H9 (cell line): ENCODE measurements at regions not wholly inside any gene's neighbourhood (a gene's known extent, or its start where the extent isn't known, plus 50 kb on each side); places are given as distances from the start of the nearest gene placed in this dataset.

ENCODE experiments used
- DNase-seq: peaks from one replicate; pipeline ENCODE4 v3.0.0-alpha.2; 2017
- H2AFZ ChIP-seq: one replicate; pipeline ENCODE4 v1.6.1; 2013; ENCODE audit warnings: mild to moderate bottlenecking, low read length, control low read depth, moderate library complexity
- H2AK5ac ChIP-seq: 2 replicates; pipeline ENCODE4 v1.6.1; 2013; ENCODE audit warnings: low read length, control low read depth, mixed read lengths; ENCODE audit not compliant: insufficient read length
- H2BK120ac ChIP-seq: one replicate; pipeline ENCODE4 v1.6.1; 2013; ENCODE audit warnings: low read depth, mild to moderate bottlenecking, low read length, control low read depth, inconsistent platforms; ENCODE audit not compliant: poor library complexity, severe bottlenecking
- H2BK12ac ChIP-seq: 2 replicates; pipeline ENCODE4 v1.6.1; 2013; ENCODE audit warnings: low read length, control low read depth, mixed read lengths, low read depth; ENCODE audit not compliant: insufficient read length
- H2BK15ac ChIP-seq: 2 replicates; pipeline ENCODE4 v1.6.1; 2013; ENCODE audit warnings: low read depth, low read length, control low read depth
- H2BK20ac ChIP-seq: one replicate; pipeline ENCODE4 v1.6.1; 2013; ENCODE audit warnings: low read depth, mild to moderate bottlenecking, low read length, control low read depth, inconsistent platforms; ENCODE audit not compliant: poor library complexity, severe bottlenecking
- H2BK5ac ChIP-seq: 2 replicates; pipeline ENCODE4 v1.6.1; 2013; ENCODE audit warnings: low read length, control low read depth, mixed read lengths; ENCODE audit not compliant: insufficient read length
- H3K14ac ChIP-seq: 2 replicates; pipeline ENCODE4 v1.6.1; 2013; ENCODE audit warnings: low read length, control low read depth; ENCODE audit not compliant: insufficient read depth
- H3K18ac ChIP-seq: 2 replicates; pipeline ENCODE4 v1.6.1; 2013; ENCODE audit warnings: low read depth, mild to moderate bottlenecking, mixed read lengths, low read length, control low read depth; ENCODE audit not compliant: insufficient read length
- H3K23ac ChIP-seq: 2 replicates; pipeline ENCODE4 v1.6.1; 2013; ENCODE audit warnings: low read length, control low read depth, mixed read lengths, low read depth; ENCODE audit not compliant: insufficient read length
- H3K23me2 ChIP-seq: 2 replicates; pipeline ENCODE4 v1.6.1; 2013; ENCODE audit warnings: low read depth, mild to moderate bottlenecking, mixed read lengths, low read length, control low read depth; ENCODE audit not compliant: insufficient read length, poor library complexity, severe bottlenecking
- H3K27ac ChIP-seq: 2 replicates; pipeline ENCODE4 v1.5.1; 2013; ENCODE audit warnings: low read length, control low read depth, mixed read lengths, low read depth; ENCODE audit not compliant: insufficient read length
- H3K27me3 ChIP-seq: 2 replicates; pipeline ENCODE4 v1.6.1; 2013; ENCODE audit warnings: low read length, control low read depth, inconsistent platforms; ENCODE audit not compliant: insufficient read depth
- H3K4ac ChIP-seq: 2 replicates; pipeline ENCODE4 v1.6.1; 2013; ENCODE audit warnings: low read depth, mild to moderate bottlenecking, control low read depth, inconsistent platforms, low read length, moderate library complexity
- H3K4me1 ChIP-seq: 2 replicates; pipeline ENCODE4 v1.6.1; 2013; ENCODE audit warnings: low read length, control low read depth, inconsistent platforms; ENCODE audit not compliant: insufficient read depth
- H3K4me2 ChIP-seq: 2 replicates; pipeline ENCODE4 v1.6.1; 2013; ENCODE audit warnings: low read length, control low read depth, mixed read lengths; ENCODE audit not compliant: insufficient read length, insufficient read depth
- H3K56ac ChIP-seq: 2 replicates; pipeline ENCODE4 v1.6.1; 2013; ENCODE audit warnings: low read depth, mild to moderate bottlenecking, mixed read lengths, low read length, control low read depth; ENCODE audit not compliant: insufficient read length
- H3K79me1 ChIP-seq: 2 replicates; pipeline ENCODE4 v1.6.1; 2013; ENCODE audit warnings: low read depth, mild to moderate bottlenecking, moderate library complexity, low read length, control low read depth, inconsistent platforms; ENCODE audit not compliant: insufficient read depth, poor library complexity, severe bottlenecking
- H3K79me2 ChIP-seq: 2 replicates; pipeline ENCODE4 v1.6.1; 2013; ENCODE audit warnings: low read length, control low read depth, inconsistent platforms; ENCODE audit not compliant: insufficient read depth
- H3K9ac ChIP-seq: 2 replicates; pipeline ENCODE4 v1.6.1; 2013; ENCODE audit warnings: low read length, control low read depth, mixed read lengths; ENCODE audit not compliant: insufficient read length; ENCODE audit errors: extremely low read depth
- H3K9me3 ChIP-seq: one replicate; pipeline ENCODE4 v1.6.1; 2013; ENCODE audit warnings: low read depth, low read length, inconsistent platforms; ENCODE audit not compliant: control insufficient read depth
- H3T11ph ChIP-seq: one replicate; pipeline ENCODE4 v1.6.1; 2013; ENCODE audit warnings: mild to moderate bottlenecking, low read length, control low read depth, inconsistent platforms
- H4K20me1 ChIP-seq: one replicate; pipeline ENCODE4 v1.6.1; 2013; ENCODE audit not compliant: control insufficient read depth, insufficient read length, insufficient read depth
- H4K5ac ChIP-seq: 2 replicates; pipeline ENCODE4 v1.6.1; 2013; ENCODE audit warnings: low read depth, mild to moderate bottlenecking, mixed read lengths, low read length, control low read depth; ENCODE audit not compliant: insufficient read length
- H4K8ac ChIP-seq: replicated peaks from 2 replicates; pipeline ENCODE4 v1.6.1; 2013; ENCODE audit warnings: low read length, control low read depth, mixed read lengths, low read depth; ENCODE audit not compliant: insufficient read length
- H4K91ac ChIP-seq: 2 replicates; pipeline ENCODE4 v1.6.1; 2013; ENCODE audit warnings: low read depth, mild to moderate bottlenecking, moderate library complexity, mixed read lengths, low read length, control low read depth; ENCODE audit not compliant: insufficient read length
- H3K27ac Mint-ChIP-seq, 3 experiments: 2 replicates in 2 of 3; 3 replicates in 1 of 3; pipeline ENCODE4 v1.8.0; 2020 to 2021; ENCODE audit warnings: mixed read lengths in 3 of 3, mild to moderate bottlenecking in 1 of 3, moderate library complexity in 1 of 3
- H3K27me3 Mint-ChIP-seq: 2 replicates; pipeline ENCODE4 v1.8.0; 2021; ENCODE audit warnings: low read depth, mild to moderate bottlenecking, moderate library complexity, mixed read lengths
- H3K36me3 Mint-ChIP-seq, 3 experiments: 2 replicates in 2 of 3; 3 replicates in 1 of 3; pipeline ENCODE4 v1.8.0; 2020 to 2021; ENCODE audit warnings: low read depth in 3 of 3, mixed read lengths in 3 of 3; ENCODE audit not compliant: insufficient read depth in 1 of 3
- H3K4me1 Mint-ChIP-seq, 2 experiments: 2 replicates each; pipeline ENCODE4 v1.8.0; 2020; ENCODE audit warnings: mixed read lengths in 2 of 2
- H3K4me3 Mint-ChIP-seq, 2 experiments: 2 replicates in 1 of 2; 3 replicates in 1 of 2; pipeline ENCODE4 v1.8.0; 2020 to 2021; ENCODE audit warnings: mild to moderate bottlenecking in 2 of 2, mixed read lengths in 2 of 2, moderate library complexity in 1 of 2
- H3K9me3 Mint-ChIP-seq, 2 experiments: 2 replicates in 1 of 2; 3 replicates in 1 of 2; pipeline ENCODE4 v1.8.0; 2020; ENCODE audit warnings: mild to moderate bottlenecking in 2 of 2, mixed read lengths in 2 of 2, moderate library complexity in 1 of 2
- whole genome bisulfite sequencing: extraction: QIAGEN DNeasy Blood & Tissue Kit; methylation state at CpG from one replicate; pipeline ENCODE4 v1.1.7; 2013; ENCODE audit warnings: missing lambda C conversion rate, low lambda C conversion rate, mixed read lengths; ENCODE audit not compliant: insufficient read length; ENCODE audit errors: extremely low coverage; 5-methylcytosine and 5-hydroxymethylcytosine counted together
- TF ChIP-seq, protein P1 (sequence below): fragments of 200-600 bp; sonication (generic); conservative IDR thresholded peaks from 3 replicates; pipeline ENCODE4 v1.8.0; 2021; ENCODE audit warnings: antibody characterized with exemption, mild to moderate bottlenecking

DNA sequence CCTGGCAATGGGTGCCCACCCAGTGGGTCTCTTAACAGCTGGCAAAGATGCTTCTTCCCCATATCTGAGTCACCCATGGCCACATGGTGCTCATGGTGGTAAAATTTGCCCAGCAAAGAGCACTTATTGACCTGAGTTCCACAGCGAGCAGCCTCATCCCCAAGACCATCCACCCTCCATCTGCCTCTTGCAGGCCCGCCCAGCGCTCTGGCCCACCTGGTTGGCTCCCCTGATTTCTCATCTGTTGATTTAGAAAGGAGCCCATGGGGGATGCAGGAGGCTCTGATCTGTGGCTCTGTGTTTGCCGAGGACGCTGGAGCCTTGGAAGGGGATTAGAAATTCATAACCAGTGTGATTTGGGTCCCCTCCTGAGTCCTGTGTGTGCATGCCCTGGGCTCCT is 657.5 kb downstream of the PTPRU start:
- H3K27ac Mint-ChIP-seq: no peak overlapping the region; a peak in 1 of 7 replicates
- Histone ChIP-seq H3K4me1 (no peaks in the 10 kb centered on the region; the same call in 1 of the 2 replicates), H3K9me3 (no peaks in the 10 kb centered on the region), H3K4ac (no peak overlapping the region), H4K20me1 (no peaks in the 10 kb centered on the region), H3K18ac (no peak overlapping the region), H2AFZ (no peak overlapping the region), H3K56ac (no peak overlapping the region), H3K79me1 (no peaks in the 10 kb centered on the region), H4K8ac (no peak overlapping the region), H3K79me2 (no peaks in the 10 kb centered on the region), H3K27ac (no peak overlapping the region), H2BK5ac (no peak overlapping the region), H3K23ac (no peak overlapping the region), H3K4me2 (no peak overlapping the region), H2BK15ac (no peak overlapping the region), H3K9ac (no peak overlapping the region), H4K91ac (no peak overlapping the region), H4K5ac (no peak overlapping the region), H2BK12ac (no peak overlapping the region), H3K14ac (no peak overlapping the region), H2AK5ac (no peak overlapping the region), H2BK120ac (no peak overlapping the region), H3K27me3 (no peaks in the 10 kb centered on the region), H3T11ph (no peak overlapping the region), H2BK20ac (no peak overlapping the region), H3K23me2 (no peaks in the 10 kb centered on the region)
- TF ChIP-seq, protein P1, sequence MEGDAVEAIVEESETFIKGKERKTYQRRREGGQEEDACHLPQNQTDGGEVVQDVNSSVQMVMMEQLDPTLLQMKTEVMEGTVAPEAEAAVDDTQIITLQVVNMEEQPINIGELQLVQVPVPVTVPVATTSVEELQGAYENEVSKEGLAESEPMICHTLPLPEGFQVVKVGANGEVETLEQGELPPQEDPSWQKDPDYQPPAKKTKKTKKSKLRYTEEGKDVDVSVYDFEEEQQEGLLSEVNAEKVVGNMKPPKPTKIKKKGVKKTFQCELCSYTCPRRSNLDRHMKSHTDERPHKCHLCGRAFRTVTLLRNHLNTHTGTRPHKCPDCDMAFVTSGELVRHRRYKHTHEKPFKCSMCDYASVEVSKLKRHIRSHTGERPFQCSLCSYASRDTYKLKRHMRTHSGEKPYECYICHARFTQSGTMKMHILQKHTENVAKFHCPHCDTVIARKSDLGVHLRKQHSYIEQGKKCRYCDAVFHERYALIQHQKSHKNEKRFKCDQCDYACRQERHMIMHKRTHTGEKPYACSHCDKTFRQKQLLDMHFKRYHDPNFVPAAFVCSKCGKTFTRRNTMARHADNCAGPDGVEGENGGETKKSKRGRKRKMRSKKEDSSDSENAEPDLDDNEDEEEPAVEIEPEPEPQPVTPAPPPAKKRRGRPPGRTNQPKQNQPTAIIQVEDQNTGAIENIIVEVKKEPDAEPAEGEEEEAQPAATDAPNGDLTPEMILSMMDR: no peak
- no peak overlapping the region for H3K4me3 Mint-ChIP-seq
- H3K36me3 Mint-ChIP-seq: no peaks in the 10 kb centered on the region
- H3K27me3 Mint-ChIP-seq: peaks cover 9% of the 10 kb centered on the region
- no peaks in the 10 kb centered on the region for H3K9me3 Mint-ChIP-seq
- H3K4me1 Mint-ChIP-seq: peaks cover 13 to 21% of the 10 kb centered on the region in 2 experiments
- DNase-seq: no peak
- WGBS: no CpG with 5 or more reads among the region's 5 CpGs
